ENCODE measurements at regions not wholly inside any gene's neighbourhood (a gene's known extent, or its start where the extent isn't known, plus 50 kb on each side); places are given as distances from the start of the nearest gene placed in this dataset.

DNA sequence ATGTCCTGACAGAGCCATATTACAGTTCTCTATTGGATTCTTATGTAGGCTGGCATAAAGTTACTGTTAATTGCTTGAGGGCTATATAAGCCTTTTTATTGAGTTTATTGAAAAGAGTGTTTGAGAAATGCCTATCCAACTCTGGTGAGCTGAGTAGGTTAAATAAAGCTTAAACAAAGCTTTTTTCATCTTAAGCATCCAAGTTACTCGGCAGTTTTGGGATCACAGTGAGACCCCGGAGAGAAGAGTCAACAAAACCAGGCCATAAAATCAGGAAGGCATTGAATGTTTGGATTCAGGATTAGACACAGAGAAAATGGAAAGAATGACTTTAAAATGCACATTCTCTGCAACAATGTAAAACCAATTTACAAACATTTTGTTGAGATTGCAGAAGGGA, 588.5 kb downstream of the DACH1 start:
- no peak for DNase-seq (ENCODE audit: low read depth)
- no peak overlapping the region for H3K4me3 ChIP-seq (ENCODE audit: low read length)
- TF ChIP-seq, protein P1, sequence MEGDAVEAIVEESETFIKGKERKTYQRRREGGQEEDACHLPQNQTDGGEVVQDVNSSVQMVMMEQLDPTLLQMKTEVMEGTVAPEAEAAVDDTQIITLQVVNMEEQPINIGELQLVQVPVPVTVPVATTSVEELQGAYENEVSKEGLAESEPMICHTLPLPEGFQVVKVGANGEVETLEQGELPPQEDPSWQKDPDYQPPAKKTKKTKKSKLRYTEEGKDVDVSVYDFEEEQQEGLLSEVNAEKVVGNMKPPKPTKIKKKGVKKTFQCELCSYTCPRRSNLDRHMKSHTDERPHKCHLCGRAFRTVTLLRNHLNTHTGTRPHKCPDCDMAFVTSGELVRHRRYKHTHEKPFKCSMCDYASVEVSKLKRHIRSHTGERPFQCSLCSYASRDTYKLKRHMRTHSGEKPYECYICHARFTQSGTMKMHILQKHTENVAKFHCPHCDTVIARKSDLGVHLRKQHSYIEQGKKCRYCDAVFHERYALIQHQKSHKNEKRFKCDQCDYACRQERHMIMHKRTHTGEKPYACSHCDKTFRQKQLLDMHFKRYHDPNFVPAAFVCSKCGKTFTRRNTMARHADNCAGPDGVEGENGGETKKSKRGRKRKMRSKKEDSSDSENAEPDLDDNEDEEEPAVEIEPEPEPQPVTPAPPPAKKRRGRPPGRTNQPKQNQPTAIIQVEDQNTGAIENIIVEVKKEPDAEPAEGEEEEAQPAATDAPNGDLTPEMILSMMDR (conservative IDR thresholded peaks at IDR 0.05; ENCODE audit: low read depth, low read length) = no peak

DNA sequence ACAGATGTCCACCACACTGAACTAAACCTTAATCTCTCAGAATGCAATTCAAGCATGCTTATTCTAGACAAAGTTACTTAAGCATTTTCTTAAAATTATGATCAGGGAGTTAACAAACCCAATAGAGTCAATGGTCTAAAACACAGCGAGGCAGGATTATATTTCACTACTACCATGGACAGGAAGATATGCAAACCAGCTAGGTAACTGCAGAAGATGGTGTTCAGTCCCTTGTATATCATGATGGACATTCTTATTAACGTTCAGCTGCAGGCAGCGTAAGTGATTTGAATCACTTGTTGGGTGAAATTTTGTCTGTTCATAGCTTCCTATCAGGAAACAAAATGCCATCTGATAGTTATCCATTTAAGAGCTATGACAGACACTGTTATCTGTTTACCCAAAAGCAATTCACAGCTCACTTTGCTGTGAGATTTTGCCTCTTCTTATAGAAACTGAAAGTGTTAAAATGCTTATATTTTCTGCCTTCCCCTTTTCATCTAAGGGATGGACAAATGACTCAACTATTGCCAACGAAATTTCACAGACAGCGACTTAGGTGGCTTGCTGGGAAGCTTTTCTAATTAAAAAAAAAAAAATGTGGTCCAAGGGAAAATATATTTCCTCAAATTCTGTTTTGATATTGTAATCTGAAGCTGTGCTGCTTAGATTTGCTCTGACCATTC, 591.9 kb downstream of the DACH1 start:
- no peak for DNase-seq (ENCODE audit: low read depth)
- TF ChIP-seq, protein P1 (conservative IDR thresholded peaks at IDR 0.05; ENCODE audit: low read depth, low read length) = no peak
- no peak overlapping the region for H3K4me3 ChIP-seq (ENCODE audit: low read length)

DNA sequence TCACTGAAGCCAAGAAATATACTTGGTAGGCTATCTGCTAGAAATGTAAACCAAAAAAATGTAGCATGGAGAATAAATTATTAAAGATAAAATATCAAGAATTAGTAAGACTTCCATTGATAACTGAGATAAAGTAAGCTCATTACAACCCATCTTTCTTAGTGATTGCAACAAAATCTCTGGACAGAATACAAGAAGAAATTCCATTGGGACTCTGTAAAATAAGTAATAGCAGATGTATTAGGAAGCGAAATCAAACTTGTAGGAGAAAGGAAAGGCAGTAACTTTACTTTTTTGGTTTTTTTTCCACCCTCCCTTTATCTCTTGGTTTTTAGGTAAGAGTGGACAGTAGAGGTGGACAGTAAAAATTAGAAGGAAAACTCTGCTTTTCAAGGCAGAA, 605.7 kb downstream of the DACH1 start:
- no peak for DNase-seq (ENCODE audit: low read depth)
- H3K4me3 ChIP-seq (ENCODE audit: low read length) = no peak overlapping the region
- TF ChIP-seq, protein P1 (conservative IDR thresholded peaks at IDR 0.05; ENCODE audit: low read depth, low read length) = no peak

DNA sequence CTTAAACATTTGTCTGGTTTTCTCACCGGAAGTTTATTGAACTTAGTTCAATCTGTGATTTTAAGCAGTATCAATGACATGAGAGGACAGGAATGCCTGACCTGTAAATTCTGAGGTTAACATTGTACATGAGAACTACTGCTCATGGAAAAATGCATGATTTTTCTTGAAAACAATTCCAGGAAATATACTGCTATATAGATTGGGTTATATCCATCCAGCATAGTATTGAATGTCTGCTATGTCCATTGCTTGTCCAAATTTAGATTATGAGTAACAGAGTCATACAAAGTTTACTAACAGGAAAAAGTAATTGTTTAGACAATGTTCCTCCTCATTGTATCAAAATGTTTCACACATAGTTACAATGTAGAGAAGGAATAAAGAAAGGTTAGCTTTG, 606.8 kb downstream of the DACH1 start:
- no peak for DNase-seq (ENCODE audit: low read depth)
- no peak overlapping the region for H3K4me3 ChIP-seq (ENCODE audit: low read length)
- TF ChIP-seq, protein P1 (conservative IDR thresholded peaks at IDR 0.05; ENCODE audit: low read depth, low read length) = no peak

DNA sequence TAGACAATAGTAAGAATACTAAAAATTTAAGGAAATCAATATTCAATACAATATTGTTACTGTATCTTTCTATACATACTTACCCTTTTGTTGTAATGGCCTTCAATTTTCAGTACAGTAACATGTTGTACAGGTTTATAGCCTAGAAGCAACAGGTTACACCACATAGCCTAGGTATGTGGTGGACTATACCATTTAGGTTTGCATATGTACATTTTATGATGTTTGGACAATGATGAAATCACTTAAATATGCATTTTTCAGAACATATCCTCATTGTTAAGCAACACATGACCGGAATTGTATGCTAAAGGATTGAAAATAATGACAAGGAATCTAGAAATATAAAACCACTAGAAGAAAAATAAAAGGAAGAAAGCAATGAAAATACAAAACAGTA, 611.4 kb downstream of the DACH1 start:
- TF ChIP-seq, protein P1 (conservative IDR thresholded peaks at IDR 0.05; ENCODE audit: low read depth, low read length) = no peak
- no peak for DNase-seq (ENCODE audit: low read depth)

DNA sequence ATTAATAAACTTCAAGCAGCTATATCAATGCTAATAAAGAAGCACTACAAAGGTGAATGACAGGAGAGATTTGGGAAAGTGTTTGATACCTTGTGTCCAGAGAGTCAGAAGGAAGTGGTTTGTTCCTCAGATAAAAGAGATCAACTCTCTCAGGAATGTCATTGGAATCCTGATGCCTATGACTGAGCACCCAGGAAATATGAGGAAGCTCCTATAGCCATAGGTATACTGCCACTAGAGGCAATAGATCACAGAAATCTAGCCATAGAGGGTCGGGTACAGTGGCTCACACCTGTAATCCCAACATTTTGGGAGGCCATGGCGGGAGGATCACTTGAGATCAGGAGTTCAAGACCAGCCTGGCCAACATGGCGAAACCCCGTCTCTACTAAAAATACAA, 612.6 kb downstream of the DACH1 start:
- TF ChIP-seq, protein P1 (conservative IDR thresholded peaks at IDR 0.05; ENCODE audit: low read depth, low read length) = no peak
- DNase-seq (ENCODE audit: low read depth) = no peak

More for the DNA sequence above, 611.4 kb downstream of the DACH1 start:
- H3K4me3 ChIP-seq (ENCODE audit: low read length) = no peak overlapping the region

DNA sequence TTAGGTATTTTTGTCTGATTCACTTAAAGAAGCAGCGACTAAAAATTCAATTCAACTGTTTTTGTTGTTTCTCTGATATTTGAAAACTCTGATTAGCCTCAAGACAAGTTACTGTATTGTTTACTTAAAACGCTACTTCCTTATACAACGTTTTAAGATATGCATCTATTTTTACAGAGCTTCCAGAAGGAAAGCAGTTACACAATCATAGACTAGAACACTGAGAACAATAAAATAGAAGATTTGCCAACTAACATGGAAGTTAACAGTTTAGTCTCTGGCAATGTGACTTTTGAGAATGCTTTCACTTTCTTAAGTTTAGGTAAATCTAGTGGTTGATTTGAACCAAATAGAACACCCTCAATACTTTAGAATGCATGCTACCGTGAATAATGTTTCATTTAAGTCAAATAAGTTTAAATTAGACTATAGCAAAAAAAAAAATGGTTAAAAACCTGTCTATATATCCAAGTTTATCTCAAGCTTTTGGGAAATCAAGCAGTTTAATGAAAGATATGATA, 614.8 kb downstream of the DACH1 start:
- TF ChIP-seq, protein P1 (conservative IDR thresholded peaks at IDR 0.05; ENCODE audit: low read depth, low read length) = no peak
- no peak overlapping the region for H3K4me3 ChIP-seq (ENCODE audit: low read length)
- DNase-seq (ENCODE audit: low read depth) = no peak

More for the DNA sequence above, 612.6 kb downstream of the DACH1 start:
- no peak overlapping the region for H3K4me3 ChIP-seq (ENCODE audit: low read length)

All from retinal pigment epithelial cell (primary cell).